Mucosa of descending colon (tissue), 3 donors: ENCODE measurements at regions not wholly inside any gene's neighbourhood (a gene's known extent, or its start where the extent isn't known, plus 50 kb on each side); places are given as distances from the start of the nearest gene placed in this dataset.
A peak's percentile ranks its signal among the peaks of the same experiment; 100 is the strongest.

Experiments
- ATAC-seq: fragments of 200-7000 bp; cut with Tn5 transposase; one replicate; pipeline ENCODE4 v1.9.1; 2020; ENCODE audit warnings: mild to moderate bottlenecking, moderate library complexity
- DNase-seq, 3 donors: peaks; one replicate each; pipeline ENCODE4 v3.0.0-alpha.2; 2020
- H3K36me3 ChIP-seq: fragments of 200-600 bp; one replicate; pipeline ENCODE4 v1.8.0; 2021; ENCODE audit warnings: low read depth, mild to moderate bottlenecking
- H3K4me1 ChIP-seq: fragments of 200-600 bp; one replicate; pipeline ENCODE4 v1.8.0; 2021; ENCODE audit warnings: low read depth, mild to moderate bottlenecking
- H3K4me3 ChIP-seq: fragments of 200-600 bp; one replicate; pipeline ENCODE4 v1.8.0; 2021; ENCODE audit warnings: mild to moderate bottlenecking
- H3K9me3 ChIP-seq: fragments of 200-600 bp; one replicate; pipeline ENCODE4 v1.8.0; 2021; ENCODE audit warnings: mild to moderate bottlenecking
- CTCF ChIP-seq: fragments of 200-600 bp; IDR thresholded peaks from one replicate; pipeline ENCODE4 v1.8.0; 2022; ENCODE audit warnings: antibody characterized with exemption, mild to moderate bottlenecking
- intact Hi-C, 2 donors: fragments of 100-400 bp; cut with DNase I in 1 of 2; cut with micrococcal nuclease in 1 of 2; formaldehyde crosslinking; loops; one replicate each; pipeline versions ENCODE4 v1.11.0 to v1.11.1; 2022; cut with DNase I, micrococcal nuclease
- donor health status: DM: no; HTN: no; CAD: no; lungs with moderate emphysema.
- donor health status: DM: no; HTN: no; CAD: no.
- donor health status: DM: no; HTN: yes; CAD: no.

- intact Hi-C loops = no loop called here
- DNase-seq (no peak), ATAC-seq (no peak)
- H3K36me3 ChIP-seq = no peaks in the 10 kb centered on the region
- TF ChIP-seq CTCF = no peak
- H3K4me1 ChIP-seq = no peaks in the 10 kb centered on the region
- no peaks in the 10 kb centered on the region for H3K9me3 ChIP-seq
- H3K4me3 ChIP-seq = no peak overlapping the region
Observed at GRCh38 chr20:43855803-43856202, 58.8 kb upstream of the TOX2 start.

GRCh38 chr20:43853918-43854317 lies 60.7 kb upstream of the TOX2 start:
- intact Hi-C loops = no loop called here
- H3K4me3 ChIP-seq = no peak overlapping the region
- no peaks in the 10 kb centered on the region for H3K36me3 ChIP-seq
- ATAC-seq (no peak), DNase-seq (no peak)
- H3K4me1 ChIP-seq = no peaks in the 10 kb centered on the region
- H3K9me3 ChIP-seq = no peaks in the 10 kb centered on the region
- TF ChIP-seq CTCF = no peak

- TF ChIP-seq CTCF = no peak
- no peak for DNase-seq
- intact Hi-C loops = no loop called here
Observed at GRCh38 chr20:43853174-43853803, 61.4 kb upstream of the TOX2 start.

GRCh38 chr20:43849496-43850186 lies 65.0 kb upstream of the TOX2 start:
- no peaks in the 10 kb centered on the region for H3K9me3 ChIP-seq
- intact Hi-C loops = no loop called here
- DNase-seq = peak in 1 of 3 donors; percentile 4
- H3K4me3 ChIP-seq = no peak overlapping the region
- H3K36me3 ChIP-seq = no peaks in the 10 kb centered on the region
- no peak for TF ChIP-seq CTCF
- ATAC-seq = peak; percentile 48
- no peaks in the 10 kb centered on the region for H3K4me1 ChIP-seq

More at GRCh38 chr20:43853174-43853803, 61.4 kb upstream of the TOX2 start:
- Histone ChIP-seq H3K4me1 (no peaks in the 10 kb centered on the region), H3K36me3 (no peaks in the 10 kb centered on the region), H3K4me3 (no peak overlapping the region), H3K9me3 (no peaks in the 10 kb centered on the region)
- no peak for ATAC-seq

- H3K4me3 ChIP-seq = no peak overlapping the region
- intact Hi-C loops = no loop called here
- H3K9me3 ChIP-seq = no peaks in the 10 kb centered on the region
- H3K36me3 ChIP-seq = no peaks in the 10 kb centered on the region
- no peak for TF ChIP-seq CTCF
- no peaks in the 10 kb centered on the region for H3K4me1 ChIP-seq
- DNase-seq (no peak), ATAC-seq (no peak)
Observed at GRCh38 chr20:43846516-43846905, 68.1 kb upstream of the TOX2 start.
